Stimulated activated naive B cell treated with anti-CD40 and anti-IgM and Interleukin-4, amounts not matched to agents 10 μg/mL and 1 μg/mL and 100 μg/mL, for 72 hours (primary cell): ENCODE measurements at regions not wholly inside any gene's neighbourhood (a gene's known extent, or its start where the extent isn't known, plus 50 kb on each side); places are given as distances from the start of the nearest gene placed in this dataset.

Source experiments
- ATAC-seq, 2 donors: fragments of 150-1000 bp; cut with Tn5 transposase; replicated peaks; 2 replicates each; pipeline ENCODE4 v1.10.0; 2021; ENCODE audit warnings: moderate library complexity in 1 of 2
- DNase-seq: peaks from one replicate; pipeline ENCODE4 v3.0.0; 2021
- H3K27ac Mint-ChIP-seq: one replicate; pipeline ENCODE4 v1.8.0; 2022; ENCODE audit warnings: mild to moderate bottlenecking, mixed read lengths
- H3K27me3 Mint-ChIP-seq, 2 donors: one replicate each; pipeline ENCODE4 v1.8.0; 2022; ENCODE audit warnings: mixed read lengths in 2 of 2
- H3K36me3 Mint-ChIP-seq, 2 donors: one replicate each; pipeline ENCODE4 v1.8.0; 2022; ENCODE audit warnings: mixed read lengths in 2 of 2, mild to moderate bottlenecking in 1 of 2
- H3K4me1 Mint-ChIP-seq, 2 donors: one replicate each; pipeline ENCODE4 v1.8.0; 2022; ENCODE audit warnings: mixed read lengths in 2 of 2, mild to moderate bottlenecking in 1 of 2
- H3K4me3 Mint-ChIP-seq, 2 donors: one replicate each; pipeline ENCODE4 v1.8.0; 2022; ENCODE audit warnings: mild to moderate bottlenecking in 2 of 2, mixed read lengths in 2 of 2, moderate library complexity in 1 of 2
- H3K9me3 Mint-ChIP-seq, 2 donors: one replicate each; pipeline ENCODE4 v1.8.0; 2022; ENCODE audit warnings: mixed read lengths in 2 of 2, mild to moderate bottlenecking in 1 of 2

DNA sequence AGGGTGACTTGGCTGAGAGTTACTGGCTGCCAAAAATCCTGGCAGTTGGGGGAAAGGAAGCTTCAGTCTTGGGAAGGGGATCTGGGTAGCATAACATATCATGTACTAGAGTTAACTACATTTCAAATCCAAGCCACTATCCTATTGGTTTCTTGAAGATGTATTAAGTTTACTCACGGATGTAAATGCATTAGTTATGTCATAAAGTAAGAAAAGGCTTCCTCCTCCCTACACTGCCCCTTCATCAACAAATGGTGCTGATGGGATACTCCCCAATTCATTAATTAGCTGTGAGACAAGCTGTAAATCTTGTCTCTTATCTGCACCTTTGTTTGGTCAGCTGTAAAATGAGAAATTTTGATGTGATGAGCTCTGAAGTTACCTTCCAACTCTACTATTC, 150.1 kb upstream of the SOX5 start:
- H3K4me1 Mint-ChIP-seq = peaks cover 2 to 6% of the 10 kb centered on the region in 2 donors
- H3K27me3 Mint-ChIP-seq = no peaks in the 10 kb centered on the region
- ATAC-seq (no peak), DNase-seq (no peak)
- H3K9me3 Mint-ChIP-seq = peaks cover 4 to 7% of the 10 kb centered on the region in 2 donors
- H3K36me3 Mint-ChIP-seq = peaks cover 2% of the 10 kb centered on the region in 2 donors
- H3K27ac Mint-ChIP-seq = no peak overlapping the region
- no peak overlapping the region for H3K4me3 Mint-ChIP-seq

GRCh38 chr12:24095245-24095644, 145.8 kb upstream of the SOX5 start:
- peaks cover 4 to 7% of the 10 kb centered on the region in 2 donors for H3K9me3 Mint-ChIP-seq
- H3K36me3 Mint-ChIP-seq = peaks cover 2% of the 10 kb centered on the region in 2 donors

DNA sequence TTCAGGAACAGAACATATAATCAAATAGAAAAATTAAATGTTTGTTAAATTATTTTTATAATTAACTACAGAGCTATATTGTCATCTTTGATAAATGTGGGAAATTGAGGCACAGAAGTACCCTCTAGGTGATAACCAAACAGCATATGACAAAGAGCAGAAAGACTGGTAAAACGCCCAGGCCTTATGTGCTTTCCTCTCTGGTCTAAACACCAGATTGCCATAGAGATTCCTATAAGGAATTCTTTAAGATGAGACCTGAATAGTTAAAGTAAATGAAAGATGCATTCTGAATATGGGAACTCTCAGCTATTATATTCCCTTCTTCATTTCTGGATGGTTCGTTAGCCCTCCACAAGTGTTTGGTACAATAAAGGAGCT, 140.0 kb upstream of the SOX5 start:
- no peak overlapping the region for H3K4me3 Mint-ChIP-seq
- H3K27me3 Mint-ChIP-seq = no peaks in the 10 kb centered on the region

More at GRCh38 chr12:24095245-24095644, 145.8 kb upstream of the SOX5 start:
- Mint-ChIP-seq H3K27me3 (no peaks in the 10 kb centered on the region), H3K27ac (no peak overlapping the region), H3K4me3 (no peak overlapping the region), H3K4me1 (peaks cover 2 to 6% of the 10 kb centered on the region in 2 donors)
- no peak for DNase-seq
- no peak for ATAC-seq

DNA sequence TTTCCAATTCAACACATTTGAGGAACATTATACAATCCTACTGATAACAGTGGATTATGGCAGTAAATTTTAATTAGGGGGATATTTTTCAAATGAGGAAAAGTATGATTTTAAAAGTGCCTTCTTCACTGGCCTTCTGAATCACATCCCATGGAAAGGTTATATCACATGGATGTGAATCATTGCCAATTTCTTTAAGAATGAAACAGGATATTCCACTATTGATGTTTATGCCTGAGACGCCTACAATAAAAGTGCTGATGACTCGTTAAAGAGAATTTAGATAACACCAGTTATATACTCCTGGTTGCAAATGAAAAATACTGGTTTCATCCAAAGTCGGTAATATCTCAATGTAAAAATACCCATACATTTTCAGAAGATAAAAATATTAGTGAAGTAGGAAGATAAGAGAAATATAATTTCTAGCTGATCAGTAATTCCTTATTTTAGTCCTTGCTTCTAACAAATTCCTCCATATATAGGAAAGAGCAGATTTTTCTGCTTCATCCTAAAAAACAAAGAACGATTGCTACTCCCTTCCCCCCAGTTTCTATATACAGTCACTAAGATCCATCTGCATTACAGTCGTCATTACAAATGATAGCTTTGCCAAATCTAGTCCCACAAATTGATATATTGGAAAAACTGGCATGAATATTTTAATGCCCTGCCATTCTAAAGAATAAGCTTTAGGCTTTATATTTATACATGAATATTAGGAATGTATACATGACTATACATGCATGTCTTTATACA, 139.5 kb upstream of the SOX5 start:
- DNase-seq (no peak), ATAC-seq (no peak)
- peaks cover 1 to 2% of the 10 kb centered on the region in 2 donors for H3K4me1 Mint-ChIP-seq
- H3K4me3 Mint-ChIP-seq = no peak overlapping the region
- H3K9me3 Mint-ChIP-seq = no peaks in the 10 kb centered on the region
- no peaks in the 10 kb centered on the region for H3K36me3 Mint-ChIP-seq
- no peak overlapping the region for H3K27ac Mint-ChIP-seq
- H3K27me3 Mint-ChIP-seq = peaks cover 0 to 2% of the 10 kb centered on the region in 2 donors

More for the DNA sequence above, 140.0 kb upstream of the SOX5 start:
- ATAC-seq = no peak
- H3K9me3 Mint-ChIP-seq = no peaks in the 10 kb centered on the region
- no peaks in the 10 kb centered on the region for H3K4me1 Mint-ChIP-seq
- no peak for DNase-seq
- no peak overlapping the region for H3K27ac Mint-ChIP-seq
- no peaks in the 10 kb centered on the region for H3K36me3 Mint-ChIP-seq

DNA sequence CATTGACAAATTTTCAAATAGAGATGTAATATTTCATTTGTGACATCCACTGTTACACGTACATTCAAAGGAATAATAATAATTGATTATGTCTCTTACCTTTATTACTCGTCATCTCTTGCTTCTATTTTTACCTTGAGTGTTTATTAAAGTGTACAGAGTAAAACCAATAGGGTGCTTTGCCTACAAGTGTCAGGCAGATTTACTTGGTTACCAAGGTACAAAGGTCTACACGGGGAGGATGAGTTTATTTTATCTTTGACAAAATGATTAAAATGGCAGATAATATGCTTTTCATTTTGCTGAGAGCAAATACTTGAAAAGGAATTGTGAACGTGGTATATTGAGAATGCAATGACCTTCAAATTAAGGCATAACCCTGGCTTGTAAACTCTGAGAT, 137.8 kb upstream of the SOX5 start:
- no peak overlapping the region for H3K27ac Mint-ChIP-seq
- peaks cover 4 to 9% of the 10 kb centered on the region in 2 donors for H3K4me1 Mint-ChIP-seq

GRCh38 chr12:24084800-24085199, 135.3 kb upstream of the SOX5 start:
- H3K4me1 Mint-ChIP-seq = peaks cover 4 to 9% of the 10 kb centered on the region in 2 donors
- ATAC-seq (no peak), DNase-seq (no peak)
- no peaks in the 10 kb centered on the region for H3K9me3 Mint-ChIP-seq
- no peaks in the 10 kb centered on the region for H3K36me3 Mint-ChIP-seq
- no peak overlapping the region for H3K27ac Mint-ChIP-seq
- H3K27me3 Mint-ChIP-seq = peaks cover 0 to 7% of the 10 kb centered on the region in 2 donors
- no peak overlapping the region for H3K4me3 Mint-ChIP-seq

More for the DNA sequence above, 137.8 kb upstream of the SOX5 start:
- no peak for ATAC-seq
- no peak for DNase-seq
- H3K4me3 Mint-ChIP-seq = no peak overlapping the region
- no peaks in the 10 kb centered on the region for H3K9me3 Mint-ChIP-seq
- H3K36me3 Mint-ChIP-seq = no peaks in the 10 kb centered on the region
- peaks cover 0 to 7% of the 10 kb centered on the region in 2 donors for H3K27me3 Mint-ChIP-seq

GRCh38 chr12:24083838-24084237, 134.4 kb upstream of the SOX5 start:
- H3K27ac Mint-ChIP-seq = no peak overlapping the region
- no peak overlapping the region for H3K4me3 Mint-ChIP-seq
- no peak for DNase-seq

DNA sequence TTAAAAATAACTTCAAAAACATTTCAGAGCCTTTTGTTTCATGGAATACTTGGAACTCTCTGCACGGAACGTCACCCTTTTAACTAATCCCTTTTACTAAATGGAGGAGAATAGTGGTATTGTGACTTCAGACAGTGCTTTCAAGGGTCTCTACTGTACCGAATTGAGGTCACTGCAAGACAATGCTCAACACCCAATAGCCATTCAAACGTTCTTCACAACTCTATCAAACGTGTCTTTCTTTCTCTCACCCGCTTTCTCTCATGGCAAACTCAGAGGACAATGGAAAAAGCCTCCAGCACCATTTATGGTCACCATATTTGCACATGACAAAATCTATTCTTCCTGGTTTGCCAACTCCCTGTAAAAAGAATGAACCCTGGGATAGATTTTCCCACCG, 132.1 kb upstream of the SOX5 start:
- H3K4me1 Mint-ChIP-seq = peaks cover 4 to 9% of the 10 kb centered on the region in 2 donors
- H3K27me3 Mint-ChIP-seq = peaks cover 0 to 7% of the 10 kb centered on the region in 2 donors
- H3K9me3 Mint-ChIP-seq = no peaks in the 10 kb centered on the region
- no peaks in the 10 kb centered on the region for H3K36me3 Mint-ChIP-seq
- H3K4me3 Mint-ChIP-seq = no peak overlapping the region
- H3K27ac Mint-ChIP-seq = no peak overlapping the region
- ATAC-seq (no peak), DNase-seq (no peak)

More at GRCh38 chr12:24083838-24084237, 134.4 kb upstream of the SOX5 start:
- H3K36me3 Mint-ChIP-seq = no peaks in the 10 kb centered on the region
- ATAC-seq = no peak
- peaks cover 0 to 7% of the 10 kb centered on the region in 2 donors for H3K27me3 Mint-ChIP-seq
- H3K9me3 Mint-ChIP-seq = no peaks in the 10 kb centered on the region
- peaks cover 4 to 9% of the 10 kb centered on the region in 2 donors for H3K4me1 Mint-ChIP-seq

GRCh38 chr12:24081092-24081529, 131.6 kb upstream of the SOX5 start:
- H3K9me3 Mint-ChIP-seq = no peaks in the 10 kb centered on the region
- no peak for ATAC-seq
- H3K4me3 Mint-ChIP-seq = no peak overlapping the region
- no peak overlapping the region for H3K27ac Mint-ChIP-seq
- H3K27me3 Mint-ChIP-seq = peaks cover 0 to 7% of the 10 kb centered on the region in 2 donors
- H3K36me3 Mint-ChIP-seq = no peaks in the 10 kb centered on the region
- H3K4me1 Mint-ChIP-seq = peaks cover 4 to 9% of the 10 kb centered on the region in 2 donors
- no peak for DNase-seq

GRCh38 chr12:24080465-24080864, 131.0 kb upstream of the SOX5 start:
- Mint-ChIP-seq H3K4me3 (no peak overlapping the region), H3K27ac (no peak overlapping the region), H3K36me3 (no peaks in the 10 kb centered on the region), H3K27me3 (peaks cover 0 to 7% of the 10 kb centered on the region in 2 donors), H3K9me3 (no peaks in the 10 kb centered on the region), H3K4me1 (peaks cover 4 to 9% of the 10 kb centered on the region in 2 donors)
- no peak for DNase-seq
- no peak for ATAC-seq

DNA sequence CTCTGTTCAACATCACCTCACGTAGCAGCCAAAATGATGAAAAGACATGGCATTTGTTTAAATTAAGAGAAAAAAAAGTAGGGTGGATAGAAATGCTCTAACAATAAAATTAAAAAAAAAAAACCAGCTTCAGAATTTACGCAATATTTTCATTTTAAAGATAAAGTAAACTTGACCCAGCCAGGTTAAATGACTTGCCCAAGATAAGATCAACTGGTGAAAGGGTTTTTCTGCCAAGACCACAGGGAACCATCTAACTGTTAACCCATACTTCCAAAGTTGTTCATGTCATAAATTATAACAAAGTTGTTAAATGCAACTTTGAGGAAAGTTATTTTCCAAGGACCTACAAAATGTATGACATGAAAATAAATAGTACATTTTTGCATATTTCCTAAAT, 129.6 kb upstream of the SOX5 start:
- Mint-ChIP-seq H3K27ac (no peak overlapping the region), H3K4me3 (no peak overlapping the region), H3K27me3 (peaks cover 0 to 7% of the 10 kb centered on the region in 2 donors), H3K9me3 (no peaks in the 10 kb centered on the region), H3K36me3 (no peaks in the 10 kb centered on the region), H3K4me1 (peaks cover 4 to 9% of the 10 kb centered on the region in 2 donors)
- DNase-seq = no peak
- ATAC-seq = no peak

DNA sequence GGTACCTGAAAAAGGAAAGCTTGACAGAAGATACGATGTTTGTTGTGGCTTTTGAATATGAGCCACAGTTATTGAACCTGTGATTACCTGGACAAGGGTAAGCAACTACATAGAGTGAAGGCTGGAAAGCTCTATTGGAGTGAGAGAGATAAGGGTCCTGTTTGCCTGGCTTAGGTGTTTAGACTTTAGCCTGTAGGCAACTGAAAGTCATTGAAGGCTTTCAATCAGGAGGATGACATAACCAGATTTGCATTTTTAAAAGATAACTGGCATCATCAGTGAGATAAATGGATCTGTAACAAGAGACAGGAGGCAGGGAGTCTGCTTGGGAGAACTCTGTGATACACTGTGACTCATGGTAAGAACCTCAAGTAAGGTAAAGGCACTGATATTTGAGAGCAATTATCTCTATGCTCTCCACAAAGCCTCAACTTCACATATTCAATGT, 128.9 kb upstream of the SOX5 start:
- Mint-ChIP-seq H3K27ac (no peak overlapping the region), H3K27me3 (no peaks in the 10 kb centered on the region), H3K4me3 (no peak overlapping the region), H3K36me3 (no peaks in the 10 kb centered on the region), H3K4me1 (peaks cover 0 to 1% of the 10 kb centered on the region in 2 donors), H3K9me3 (no peaks in the 10 kb centered on the region)
- ATAC-seq = no peak
- DNase-seq = no peak

DNA sequence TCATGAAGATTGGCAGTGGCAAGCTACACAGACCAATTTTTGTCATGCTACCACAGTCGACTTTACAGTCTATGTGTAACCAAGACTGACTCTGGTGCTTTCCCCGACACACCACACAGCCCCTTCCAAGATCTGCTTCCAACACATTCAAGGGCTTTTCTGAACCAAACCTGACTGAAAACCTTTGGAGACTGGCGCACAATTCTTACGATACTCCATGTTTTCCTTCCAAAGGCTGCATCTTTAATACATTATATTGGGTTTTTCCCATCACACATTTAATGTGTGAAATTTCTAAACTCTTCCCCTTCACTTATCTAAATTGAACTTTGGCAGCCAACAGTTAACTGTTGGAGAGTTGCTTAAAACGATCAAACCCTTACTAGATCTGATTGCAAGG, 127.7 kb upstream of the SOX5 start:
- ATAC-seq = no peak
- Mint-ChIP-seq H3K9me3 (no peaks in the 10 kb centered on the region), H3K4me3 (no peak overlapping the region), H3K27ac (no peak overlapping the region), H3K27me3 (no peaks in the 10 kb centered on the region), H3K36me3 (no peaks in the 10 kb centered on the region), H3K4me1 (no peaks in the 10 kb centered on the region)
- no peak for DNase-seq

GRCh38 chr12:24075650-24076049, 126.2 kb upstream of the SOX5 start:
- no peak overlapping the region for H3K4me3 Mint-ChIP-seq
- H3K4me1 Mint-ChIP-seq = no peaks in the 10 kb centered on the region
- H3K9me3 Mint-ChIP-seq = no peaks in the 10 kb centered on the region
- H3K27ac Mint-ChIP-seq = no peak overlapping the region
- ATAC-seq = no peak
- no peaks in the 10 kb centered on the region for H3K27me3 Mint-ChIP-seq
- DNase-seq = no peak
- H3K36me3 Mint-ChIP-seq = no peaks in the 10 kb centered on the region

DNA sequence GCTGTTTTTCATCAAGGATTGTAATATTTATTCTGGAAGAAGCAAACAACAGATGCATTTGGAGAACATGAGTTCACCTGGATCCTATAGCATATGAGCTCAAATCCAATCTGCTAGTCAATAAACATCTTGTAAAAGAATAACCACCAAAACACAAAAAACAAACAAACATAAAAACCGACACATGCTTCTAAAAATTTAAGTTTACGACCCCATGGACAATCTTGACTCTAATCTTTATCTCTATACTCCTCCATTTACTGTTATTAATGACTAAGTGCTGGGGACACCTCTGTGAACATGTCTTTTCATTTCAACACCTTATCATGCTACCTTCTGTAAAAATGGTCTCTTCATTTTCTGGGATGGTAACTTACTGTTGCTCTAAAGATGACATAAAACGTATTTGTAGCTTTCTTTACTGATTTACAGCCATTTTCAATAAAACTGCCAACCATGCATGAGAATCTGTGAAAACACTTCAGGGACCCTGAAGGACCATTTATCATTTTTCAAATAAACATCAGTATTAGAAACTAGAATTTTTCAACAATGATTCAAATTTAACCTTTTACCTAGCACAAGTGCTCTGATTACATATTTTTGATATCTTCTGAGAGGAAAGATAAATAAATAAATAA, 123.8 kb upstream of the SOX5 start:
- no peak for ATAC-seq
- Mint-ChIP-seq H3K4me1 (no peaks in the 10 kb centered on the region), H3K36me3 (no peaks in the 10 kb centered on the region), H3K27ac (no peak overlapping the region), H3K4me3 (no peak overlapping the region), H3K9me3 (no peaks in the 10 kb centered on the region), H3K27me3 (peaks cover 0 to 3% of the 10 kb centered on the region in 2 donors)
- DNase-seq = no peak
